HL-60 (cell line): ENCODE measurements at regions not wholly inside any gene's neighbourhood (a gene's known extent, or its start where the extent isn't known, plus 50 kb on each side); places are given as distances from the start of the nearest gene placed in this dataset.

Experiments used
- DNase-seq, 2 experiments: peaks; one replicate each; pipeline ENCODE4 v3.0.0-alpha.2; 2010 to 2020; ENCODE audit warnings: low read depth in 1 of 2, low spot score in 1 of 2
- H3K27ac ChIP-seq: fragments of 250-450 bp; sonication (Bioruptor Pico); replicated peaks from 2 replicates; pipeline ENCODE4 v1.5.1; 2020; ENCODE audit warnings: mild to moderate bottlenecking, moderate library complexity
- H3K27me3 ChIP-seq: fragments of 250-450 bp; sonication (Bioruptor Pico); 2 replicates; pipeline ENCODE4 v1.5.1; 2021; ENCODE audit warnings: mild to moderate bottlenecking, moderate library complexity; ENCODE audit not compliant: insufficient read depth, poor library complexity, severe bottlenecking
- H3K4me3 ChIP-seq: replicated peaks from 2 replicates; pipeline ENCODE4 v1.5.1; 2011; ENCODE audit warnings: mild to moderate bottlenecking, control low read depth, low read length; ENCODE audit not compliant: insufficient read depth
- GABPA ChIP-seq: IDR thresholded peaks from 2 replicates; pipeline ENCODE4 v1.6.1; 2012; ENCODE audit warnings: low read depth
- POLR2AphosphoS5 ChIP-seq: IDR thresholded peaks from 2 replicates; pipeline ENCODE4 v1.6.1; 2012; ENCODE audit warnings: low read depth
- SPI1 ChIP-seq: IDR thresholded peaks from 2 replicates; pipeline ENCODE4 v1.6.1; 2012; ENCODE audit warnings: low read depth, mild to moderate bottlenecking, borderline replicate concordance
- TF ChIP-seq, protein P1 (sequence below): IDR thresholded peaks from 2 replicates; pipeline ENCODE4 v1.6.1; 2012; ENCODE audit warnings: low read depth; ENCODE audit not compliant: insufficient replicate concordance
- TF ChIP-seq, protein P2 (sequence below): IDR thresholded peaks from one replicate; pipeline ENCODE4 v1.5.1; 2011; ENCODE audit warnings: low read length, control low read depth, inconsistent platforms; ENCODE audit not compliant: insufficient read depth

DNA sequence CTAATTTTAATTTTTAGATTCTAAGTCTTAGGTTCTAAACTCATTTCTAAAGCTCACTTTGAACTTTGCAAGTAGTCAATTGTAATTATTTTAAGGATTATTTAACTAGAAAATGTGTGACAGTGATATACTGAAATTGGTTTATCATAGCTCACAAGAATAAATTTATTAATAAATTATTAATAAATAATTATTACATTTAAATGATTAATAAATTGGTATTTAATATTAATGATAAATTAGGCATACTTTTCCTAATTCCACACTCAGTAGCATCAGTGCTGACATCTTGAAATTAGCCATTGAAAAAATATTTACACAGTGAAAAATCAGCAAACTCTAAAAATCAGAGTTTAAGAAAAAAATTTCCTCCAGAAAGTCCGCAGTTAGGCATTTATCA, 433.7 kb downstream of the FIGN start:
- H3K27ac ChIP-seq, result no peak overlapping the region
- TF ChIP-seq, protein P1, sequence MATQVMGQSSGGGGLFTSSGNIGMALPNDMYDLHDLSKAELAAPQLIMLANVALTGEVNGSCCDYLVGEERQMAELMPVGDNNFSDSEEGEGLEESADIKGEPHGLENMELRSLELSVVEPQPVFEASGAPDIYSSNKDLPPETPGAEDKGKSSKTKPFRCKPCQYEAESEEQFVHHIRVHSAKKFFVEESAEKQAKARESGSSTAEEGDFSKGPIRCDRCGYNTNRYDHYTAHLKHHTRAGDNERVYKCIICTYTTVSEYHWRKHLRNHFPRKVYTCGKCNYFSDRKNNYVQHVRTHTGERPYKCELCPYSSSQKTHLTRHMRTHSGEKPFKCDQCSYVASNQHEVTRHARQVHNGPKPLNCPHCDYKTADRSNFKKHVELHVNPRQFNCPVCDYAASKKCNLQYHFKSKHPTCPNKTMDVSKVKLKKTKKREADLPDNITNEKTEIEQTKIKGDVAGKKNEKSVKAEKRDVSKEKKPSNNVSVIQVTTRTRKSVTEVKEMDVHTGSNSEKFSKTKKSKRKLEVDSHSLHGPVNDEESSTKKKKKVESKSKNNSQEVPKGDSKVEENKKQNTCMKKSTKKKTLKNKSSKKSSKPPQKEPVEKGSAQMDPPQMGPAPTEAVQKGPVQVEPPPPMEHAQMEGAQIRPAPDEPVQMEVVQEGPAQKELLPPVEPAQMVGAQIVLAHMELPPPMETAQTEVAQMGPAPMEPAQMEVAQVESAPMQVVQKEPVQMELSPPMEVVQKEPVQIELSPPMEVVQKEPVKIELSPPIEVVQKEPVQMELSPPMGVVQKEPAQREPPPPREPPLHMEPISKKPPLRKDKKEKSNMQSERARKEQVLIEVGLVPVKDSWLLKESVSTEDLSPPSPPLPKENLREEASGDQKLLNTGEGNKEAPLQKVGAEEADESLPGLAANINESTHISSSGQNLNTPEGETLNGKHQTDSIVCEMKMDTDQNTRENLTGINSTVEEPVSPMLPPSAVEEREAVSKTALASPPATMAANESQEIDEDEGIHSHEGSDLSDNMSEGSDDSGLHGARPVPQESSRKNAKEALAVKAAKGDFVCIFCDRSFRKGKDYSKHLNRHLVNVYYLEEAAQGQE, result no peak
- DNase-seq, result no peak
- no peaks in the 10 kb centered on the region for H3K27me3 ChIP-seq
- no peak overlapping the region for H3K4me3 ChIP-seq

DNA sequence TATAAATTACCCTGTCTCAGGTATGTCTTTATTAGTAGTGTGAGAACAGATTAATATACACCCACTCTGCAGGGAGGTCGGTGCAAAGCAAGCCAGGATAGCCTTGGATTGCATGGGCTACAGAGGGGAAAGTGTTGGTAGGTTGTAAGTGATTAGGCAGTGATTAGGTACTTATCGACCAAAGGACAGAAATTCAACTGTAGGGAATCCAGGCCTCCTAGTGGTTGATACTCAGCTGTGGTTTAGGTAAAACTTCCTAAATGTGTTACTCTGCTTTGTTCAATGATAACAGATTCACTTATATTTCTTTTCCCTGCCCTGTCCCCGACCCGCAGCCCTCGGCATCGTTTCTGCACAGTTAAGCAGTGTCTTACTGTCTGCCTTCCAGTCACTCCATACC, 444.0 kb downstream of the FIGN start:
- H3K4me3 ChIP-seq, result no peak overlapping the region
- TF ChIP-seq SPI1, result no peak
- no peak for TF ChIP-seq POLR2AphosphoS5
- TF ChIP-seq, protein P2, sequence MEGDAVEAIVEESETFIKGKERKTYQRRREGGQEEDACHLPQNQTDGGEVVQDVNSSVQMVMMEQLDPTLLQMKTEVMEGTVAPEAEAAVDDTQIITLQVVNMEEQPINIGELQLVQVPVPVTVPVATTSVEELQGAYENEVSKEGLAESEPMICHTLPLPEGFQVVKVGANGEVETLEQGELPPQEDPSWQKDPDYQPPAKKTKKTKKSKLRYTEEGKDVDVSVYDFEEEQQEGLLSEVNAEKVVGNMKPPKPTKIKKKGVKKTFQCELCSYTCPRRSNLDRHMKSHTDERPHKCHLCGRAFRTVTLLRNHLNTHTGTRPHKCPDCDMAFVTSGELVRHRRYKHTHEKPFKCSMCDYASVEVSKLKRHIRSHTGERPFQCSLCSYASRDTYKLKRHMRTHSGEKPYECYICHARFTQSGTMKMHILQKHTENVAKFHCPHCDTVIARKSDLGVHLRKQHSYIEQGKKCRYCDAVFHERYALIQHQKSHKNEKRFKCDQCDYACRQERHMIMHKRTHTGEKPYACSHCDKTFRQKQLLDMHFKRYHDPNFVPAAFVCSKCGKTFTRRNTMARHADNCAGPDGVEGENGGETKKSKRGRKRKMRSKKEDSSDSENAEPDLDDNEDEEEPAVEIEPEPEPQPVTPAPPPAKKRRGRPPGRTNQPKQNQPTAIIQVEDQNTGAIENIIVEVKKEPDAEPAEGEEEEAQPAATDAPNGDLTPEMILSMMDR, result no peak
- TF ChIP-seq, protein P1, result no peak
- TF ChIP-seq GABPA, result no peak

DNA sequence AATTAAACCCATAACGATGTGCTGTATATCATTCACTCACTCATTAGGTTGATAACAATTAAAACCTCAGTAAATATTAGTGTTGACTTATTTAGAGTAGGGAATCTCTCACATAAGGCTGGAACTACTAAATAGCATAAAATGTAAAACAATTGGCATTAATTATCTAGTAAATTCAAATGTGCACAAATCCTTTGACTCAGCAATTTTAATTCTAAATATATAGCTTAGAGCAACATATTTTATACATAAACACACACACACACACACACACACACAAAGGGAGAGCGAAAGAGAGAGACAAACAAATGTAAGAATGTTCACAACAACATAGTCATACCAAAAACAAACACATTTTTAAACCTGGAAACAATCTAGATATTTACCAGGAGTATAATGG, 443.1 kb upstream of the KCNH7 start:
- DNase-seq, result no peak
- H3K27ac ChIP-seq, result no peak overlapping the region
- no peaks in the 10 kb centered on the region for H3K27me3 ChIP-seq
- no peak overlapping the region for H3K4me3 ChIP-seq
- TF ChIP-seq POLR2AphosphoS5 (no peak), SPI1 (no peak), GABPA (no peak)
- TF ChIP-seq, protein P1, result no peak
- TF ChIP-seq, protein P2, result no peak

More for the DNA sequence above, 444.0 kb downstream of the FIGN start:
- no peaks in the 10 kb centered on the region for H3K27me3 ChIP-seq
- DNase-seq, result no peak
- no peak overlapping the region for H3K27ac ChIP-seq
